ENCODE measurements at regions not wholly inside any gene's neighbourhood (a gene's known extent, or its start where the extent isn't known, plus 50 kb on each side); places are given as distances from the start of the nearest gene placed in this dataset.

GRCh38 chr16:86016201-86016965 is 117.4 kb downstream of the IRF8 start:
- no peak for TF ChIP-seq POLR2AphosphoS5 (IDR thresholded peaks at IDR 0.05; ENCODE audit: low read depth, low read length)
- TF ChIP-seq POLR2A (IDR thresholded peaks at IDR 0.05; ENCODE audit: low read depth, low read length), result no peak
